ENCODE measurements at regions not wholly inside any gene's neighbourhood (a gene's known extent, or its start where the extent isn't known, plus 50 kb on each side); places are given as distances from the start of the nearest gene placed in this dataset.
"Not testable (repeated sequence)": the region's sequence is repeated elsewhere in the genome, so short reads cannot be mapped to it uniquely, and the experiment has no call there.

DNA sequence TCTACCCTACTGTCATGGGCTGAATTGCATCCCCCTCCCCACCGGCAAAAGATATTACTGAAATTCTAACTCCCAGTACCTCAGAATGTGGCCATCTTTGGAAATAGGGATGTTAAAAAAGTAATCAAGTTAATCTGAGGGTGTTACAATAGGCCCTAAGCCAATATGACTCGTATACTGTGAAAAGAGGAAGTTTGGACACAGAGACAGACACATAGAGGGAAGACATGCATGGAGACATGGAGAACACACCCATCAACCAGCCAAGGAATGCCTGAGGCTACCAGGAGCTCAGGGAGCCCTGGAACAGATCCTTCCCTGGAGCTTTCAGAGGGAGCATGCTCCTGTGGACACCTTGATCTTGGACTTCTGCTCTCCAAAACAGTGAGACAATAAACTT, 138.2 kb upstream of the ADO start:
- DNase-seq, result no peak

DNA sequence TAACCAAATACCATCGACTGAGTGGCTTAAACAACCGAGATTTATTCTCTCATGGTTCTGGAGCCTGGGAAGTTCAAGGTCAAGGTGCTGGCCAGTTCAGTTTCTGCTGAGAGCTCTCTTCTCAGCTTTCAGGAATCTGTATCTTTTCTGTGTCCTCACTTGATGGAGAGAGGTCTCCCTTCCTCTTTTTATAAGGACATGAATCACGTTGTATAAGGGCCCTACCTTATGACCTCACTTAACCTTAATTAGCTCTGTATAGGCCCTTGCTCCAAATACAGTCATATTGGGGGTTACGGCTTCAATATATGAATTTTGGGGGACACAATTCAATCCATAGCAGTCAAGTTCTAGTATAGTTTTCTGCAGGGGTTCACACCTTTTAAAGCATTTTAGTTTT, 135.2 kb upstream of the ADO start:
- no peak for DNase-seq

DNA sequence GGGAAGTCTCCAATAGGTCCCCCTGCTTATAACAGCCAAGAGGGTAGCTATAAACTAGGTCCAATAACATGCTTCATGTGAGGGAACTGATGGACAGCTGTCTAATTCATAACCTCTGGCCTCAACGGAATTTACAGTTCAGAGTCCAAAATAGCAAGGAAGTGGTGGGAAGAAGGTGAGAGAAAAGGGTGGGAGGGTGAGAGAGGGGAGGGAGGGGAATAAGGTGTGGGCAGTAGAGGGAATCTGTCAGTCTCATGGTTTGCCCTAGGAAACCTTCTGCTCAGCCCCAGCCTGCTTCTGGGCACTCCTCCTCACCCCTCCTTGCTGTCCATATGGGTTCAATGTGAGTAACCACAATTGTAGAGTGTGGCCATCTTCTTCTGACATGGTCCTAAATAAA, 133.4 kb upstream of the ADO start:
- no peak for DNase-seq

DNA sequence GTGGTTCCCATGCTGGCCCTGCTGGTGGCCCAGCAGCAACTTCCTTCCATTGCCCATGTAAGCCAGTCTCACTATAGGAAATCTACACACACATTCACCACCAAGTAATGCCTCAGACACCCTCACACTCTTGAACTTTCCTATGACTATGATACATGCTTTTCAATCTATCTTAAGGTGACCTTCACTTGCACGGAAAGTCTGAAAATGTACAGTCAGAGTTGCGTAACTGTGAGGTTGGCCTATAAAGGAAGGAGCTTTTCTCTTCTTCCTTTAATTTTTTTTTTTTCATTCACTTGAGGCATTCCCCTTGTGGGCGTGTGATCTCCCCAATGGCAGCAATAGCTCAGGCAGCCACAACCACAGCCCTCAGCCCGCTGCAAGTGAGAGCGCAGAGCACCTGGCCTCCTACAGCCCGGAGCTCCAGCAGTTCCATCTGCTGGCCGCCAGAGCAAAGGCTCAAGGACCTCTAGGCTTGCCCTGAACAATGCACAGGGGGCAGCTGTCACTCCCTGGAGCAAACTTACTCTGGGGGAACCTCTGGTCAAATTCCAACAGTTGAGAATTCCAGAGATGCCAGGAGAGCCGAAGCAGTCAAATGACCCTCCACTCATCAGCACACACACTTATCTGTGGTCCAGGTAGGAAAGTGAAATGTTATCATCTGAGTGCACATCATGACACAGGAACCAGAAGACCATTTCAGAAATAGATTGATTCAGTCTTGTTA, 123.1 kb upstream of the ADO start:
- DNase-seq, result no peak

DNA sequence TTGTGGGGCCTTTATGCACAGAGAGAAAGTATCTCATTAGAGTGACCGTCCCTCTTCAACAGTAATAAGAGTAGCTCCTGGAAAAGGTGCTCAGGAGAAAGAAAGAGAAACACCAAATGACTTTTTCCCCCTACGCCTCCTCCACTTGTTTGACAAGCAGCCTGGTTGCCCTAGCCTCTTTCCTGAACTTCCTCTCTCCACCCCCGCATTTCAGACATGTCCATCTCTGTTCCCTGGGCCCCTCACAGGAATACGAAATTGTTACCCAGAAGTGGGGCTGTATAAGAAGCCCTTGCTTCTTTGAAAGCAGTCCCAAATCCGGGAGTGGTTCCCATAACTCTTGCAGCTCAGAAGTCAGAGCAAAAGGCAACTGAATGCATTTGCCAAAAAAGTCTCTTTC, 119.6 kb upstream of the ADO start:
- DNase-seq, result no peak

DNA sequence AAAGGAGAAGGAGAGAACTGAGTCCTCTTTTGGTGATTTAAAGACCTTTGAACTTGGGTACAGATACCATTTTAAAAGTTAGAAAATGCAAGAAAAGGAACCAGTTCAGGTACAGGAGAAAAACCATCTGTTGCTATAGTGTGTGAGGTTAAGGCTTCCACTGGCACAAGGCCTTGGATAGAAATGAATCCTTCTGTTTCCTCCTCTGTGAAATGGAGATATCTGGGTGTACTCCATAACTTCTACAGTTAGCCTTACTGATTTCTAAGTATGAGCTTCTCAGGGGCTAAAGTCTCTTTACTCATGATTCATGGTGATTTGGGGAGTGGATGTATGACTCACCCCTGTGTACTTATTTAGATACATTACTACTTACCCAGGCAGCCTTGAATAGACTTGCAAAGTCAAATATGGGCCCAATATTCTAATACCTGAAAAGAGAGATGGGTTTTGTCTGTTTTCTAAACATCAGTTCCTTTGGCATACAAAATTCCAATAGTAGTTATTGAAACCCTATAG, 117.2 kb upstream of the ADO start:
- no peak for DNase-seq

DNA sequence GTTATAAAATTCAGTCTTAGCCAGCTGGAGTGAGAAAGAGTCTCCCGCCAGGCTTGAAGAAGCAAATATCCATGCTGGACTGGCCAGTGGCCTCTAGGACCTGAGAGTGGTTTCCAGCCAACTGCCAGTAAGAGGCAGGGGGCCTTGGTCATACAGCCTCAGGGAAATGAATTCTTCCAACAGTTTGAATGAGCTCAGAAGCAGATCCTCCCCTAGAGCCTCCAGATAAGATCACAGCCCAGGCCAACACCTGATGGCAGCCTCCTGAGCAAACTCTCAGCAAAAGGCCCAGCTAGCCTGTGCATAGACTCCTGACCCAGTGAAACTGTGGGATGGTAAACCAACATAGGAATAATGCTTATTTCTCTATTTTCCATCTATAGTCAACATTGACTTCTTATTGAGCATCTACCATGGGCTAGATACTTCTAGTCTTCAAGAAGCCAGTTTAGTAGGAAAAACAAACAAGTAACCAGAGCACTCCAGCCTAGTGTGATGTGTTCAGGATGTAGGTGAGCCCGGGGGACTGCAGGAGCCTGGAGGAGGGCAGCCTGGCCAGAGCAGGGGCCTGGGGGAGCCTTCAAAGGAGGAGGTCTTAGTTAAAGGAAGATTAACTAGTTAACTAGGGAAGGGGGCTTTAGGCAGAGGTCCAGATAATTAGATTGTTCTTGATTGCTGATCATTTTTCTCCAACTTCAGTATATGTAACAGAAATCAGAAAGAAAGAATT, 115.4 kb upstream of the ADO start:
- DNase-seq, result no peak

DNA sequence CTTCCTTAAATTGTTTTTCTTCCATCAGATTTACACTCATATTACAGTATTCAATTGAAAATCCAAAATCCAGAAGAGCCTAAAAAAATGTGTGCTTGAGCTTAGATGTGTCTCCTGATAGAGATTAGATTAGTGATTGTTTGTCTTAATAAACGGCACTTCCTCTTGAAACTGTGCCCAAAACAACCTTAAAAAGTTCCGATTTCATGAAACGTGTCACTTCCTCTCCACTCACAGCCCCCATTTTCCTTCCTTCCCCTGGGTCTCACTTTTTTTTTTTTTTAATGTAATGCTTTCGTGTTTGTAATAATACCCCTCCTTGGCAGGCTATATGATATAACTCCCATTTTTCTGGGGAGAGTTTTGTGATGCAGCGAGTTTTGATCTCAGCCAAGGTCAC, 114.8 kb upstream of the ADO start:
- DNase-seq, result no peak

DNA sequence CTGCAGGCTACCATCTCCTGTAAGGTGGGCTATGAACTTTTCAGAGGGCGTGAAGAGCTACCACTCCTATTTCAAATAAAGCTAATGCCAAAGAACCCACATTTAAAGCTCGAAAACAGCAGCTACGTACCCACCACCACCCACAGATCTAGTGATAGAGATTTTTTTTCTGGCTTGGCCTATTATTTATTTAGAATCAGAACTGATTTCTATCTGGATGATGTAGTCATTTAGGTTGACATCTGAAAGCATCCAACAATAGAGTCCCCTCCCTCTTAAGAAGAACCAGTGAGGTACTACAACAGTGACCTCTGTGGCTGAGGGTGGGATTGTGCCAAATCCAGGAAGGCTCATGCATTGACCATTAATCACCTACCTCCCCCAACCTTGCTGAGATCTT, 113.8 kb upstream of the ADO start:
- peak; percentile 0 for DNase-seq

DNA sequence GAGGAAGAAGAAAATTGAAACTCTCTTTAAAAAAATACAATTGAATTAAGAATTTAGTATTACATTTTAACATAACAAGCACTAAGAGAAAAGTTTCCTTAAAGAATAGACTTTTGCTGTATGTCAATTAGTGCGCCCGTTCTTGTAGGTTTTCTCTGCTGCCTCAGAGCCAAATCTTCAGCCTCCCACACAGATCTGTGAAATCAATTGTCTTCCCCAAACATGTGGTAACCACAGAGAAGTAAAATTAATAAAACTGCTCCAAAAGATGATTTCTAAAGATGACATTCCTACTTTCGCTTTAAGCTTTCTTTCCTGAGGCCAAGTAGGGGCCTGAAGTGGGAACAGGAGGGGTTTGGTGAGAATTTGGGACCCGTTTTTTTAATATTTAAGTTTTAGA, 113.2 kb upstream of the ADO start:
- DNase-seq, result no peak

DNA sequence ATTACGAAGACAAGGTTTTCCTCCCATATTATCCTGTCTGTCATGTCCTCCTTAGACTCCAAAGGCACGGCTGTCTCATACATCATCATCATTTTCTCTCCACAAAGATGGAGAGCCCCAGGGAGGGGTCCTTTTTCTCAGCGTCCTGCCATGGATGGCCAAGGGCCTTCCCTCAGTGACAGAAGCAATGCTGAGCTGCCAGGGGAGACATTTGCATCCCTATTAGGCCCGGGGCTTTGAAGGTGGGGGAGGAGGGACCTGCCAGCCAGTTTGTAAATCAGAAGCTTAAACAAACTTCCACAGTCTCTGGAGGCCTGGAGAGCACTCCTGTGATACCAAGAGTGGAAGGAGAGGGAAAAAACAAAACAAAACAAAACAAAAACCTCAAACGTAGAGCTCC, 112.4 kb upstream of the ADO start:
- DNase-seq, result no peak

DNA sequence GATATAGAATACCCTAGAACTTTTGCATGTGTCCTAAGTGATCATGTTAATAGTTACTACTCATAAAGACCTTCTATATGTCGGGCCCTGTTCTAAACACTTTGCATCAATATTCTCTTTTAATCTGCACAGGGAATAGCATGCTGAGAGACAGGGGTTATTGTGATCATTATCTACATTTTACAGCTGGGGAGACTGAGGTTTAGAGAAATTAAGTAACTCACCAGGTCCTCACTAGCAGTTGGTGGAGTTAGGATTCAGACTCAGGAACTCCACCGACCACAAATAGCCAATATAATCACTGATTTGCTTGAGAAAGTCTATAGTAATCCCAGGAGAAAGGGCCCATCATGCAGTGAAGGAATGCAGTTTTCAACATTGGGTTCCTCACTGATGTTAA, 111.2 kb upstream of the ADO start:
- no peak for DNase-seq

DNA sequence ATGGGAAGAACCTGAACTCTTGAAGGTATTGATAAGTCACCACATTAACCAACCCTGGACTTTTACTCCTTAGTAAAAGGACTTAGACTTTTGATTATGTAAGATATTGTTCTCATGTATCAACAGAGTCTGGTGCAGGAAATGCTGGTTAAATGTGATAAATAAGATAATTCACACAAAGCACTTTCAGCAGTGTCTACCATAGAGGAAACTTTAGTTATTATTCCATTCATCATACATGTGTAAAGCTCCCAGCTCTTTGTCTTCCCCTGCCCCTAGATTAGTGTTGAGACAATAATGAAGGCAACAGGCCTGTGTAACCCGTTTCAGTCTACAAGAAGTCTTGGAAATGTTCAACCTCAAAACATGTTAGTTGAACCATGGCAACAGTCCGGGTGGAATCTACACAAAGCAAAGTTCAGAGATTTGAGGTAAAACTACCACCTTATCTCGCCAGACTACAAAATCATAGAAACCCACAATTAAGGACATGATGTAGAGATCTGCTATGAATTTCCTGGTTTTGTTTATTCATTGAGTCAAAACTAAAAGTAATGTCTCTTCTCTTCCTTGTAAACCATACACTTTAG, 109.9 kb upstream of the ADO start:
- no peak for DNase-seq

DNA sequence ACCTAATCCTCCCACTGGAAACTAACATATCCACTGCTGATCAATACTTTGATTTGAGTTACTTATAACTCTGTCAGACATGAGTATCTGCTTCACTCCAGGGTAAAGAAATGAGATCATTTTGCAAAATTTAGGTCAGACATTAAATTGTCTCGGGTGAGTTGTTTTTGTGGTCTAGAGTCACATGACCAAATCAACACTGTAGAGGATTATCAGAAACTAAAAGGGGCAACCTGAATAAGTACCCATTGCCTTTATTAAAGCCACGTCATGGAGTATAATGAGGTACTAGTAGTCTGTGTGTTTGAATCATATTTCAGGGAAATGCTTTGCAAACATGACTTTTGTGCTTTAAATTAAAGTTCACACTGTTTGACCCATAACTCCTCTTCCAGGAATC, 107.7 kb upstream of the ADO start:
- DNase-seq, result no peak

DNA sequence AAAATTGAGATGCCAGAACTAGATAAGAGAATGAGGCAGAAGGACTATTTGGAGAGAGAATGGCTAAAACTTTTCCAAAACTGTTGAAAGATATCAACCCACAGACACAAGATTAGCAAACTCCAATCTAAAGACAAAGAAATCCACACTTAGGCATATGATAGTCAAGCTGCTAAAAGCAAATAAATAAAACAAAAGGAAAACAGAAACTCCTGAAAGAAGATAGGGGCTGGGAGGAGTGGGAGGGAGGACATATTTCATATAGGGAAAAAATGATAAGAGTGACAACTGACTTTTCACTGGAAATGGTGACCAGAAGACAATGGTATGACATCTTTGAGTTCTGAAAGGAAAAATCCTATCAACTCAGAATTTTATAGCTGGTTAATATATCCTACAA, 105.4 kb upstream of the ADO start:
- DNase-seq, result no peak

DNA sequence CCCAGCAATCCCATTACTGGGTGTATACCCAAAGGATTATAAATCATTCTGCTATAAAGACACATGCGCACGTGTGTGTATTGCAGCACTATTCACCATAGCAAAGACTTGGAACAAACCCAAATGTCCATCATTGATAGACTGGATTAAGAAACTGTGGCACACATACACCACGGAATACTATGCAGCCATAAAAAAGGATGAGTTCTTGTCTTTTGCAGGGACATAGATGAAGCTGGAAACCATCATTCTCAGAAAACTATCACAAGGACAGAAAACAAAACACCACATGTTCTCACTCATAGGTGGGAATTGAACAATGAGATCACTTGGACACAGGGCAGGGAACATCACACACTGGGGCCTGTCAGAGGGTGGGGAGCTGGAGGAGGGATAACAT, 100.4 kb upstream of the ADO start:
- not testable (repeated sequence) for DNase-seq

DNA sequence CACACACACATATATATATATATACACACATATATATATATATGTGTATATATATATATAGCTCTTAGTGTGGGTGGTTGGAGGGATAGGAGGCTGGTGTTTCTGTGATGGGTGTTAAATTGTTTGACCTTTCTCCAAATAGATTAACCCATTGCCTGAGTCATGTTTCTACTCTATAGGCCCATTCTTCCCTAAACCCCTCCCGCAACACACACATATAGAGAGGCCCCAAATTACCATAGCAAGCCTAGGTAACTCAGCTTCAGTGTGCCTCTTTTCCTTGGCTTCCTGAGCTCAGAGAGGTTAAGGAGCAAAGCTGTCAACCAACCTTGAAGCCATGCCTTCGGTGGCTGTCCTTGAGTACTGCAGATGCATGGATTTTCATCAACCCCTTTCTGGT, 98.7 kb upstream of the ADO start:
- DNase-seq, result no peak

DNA sequence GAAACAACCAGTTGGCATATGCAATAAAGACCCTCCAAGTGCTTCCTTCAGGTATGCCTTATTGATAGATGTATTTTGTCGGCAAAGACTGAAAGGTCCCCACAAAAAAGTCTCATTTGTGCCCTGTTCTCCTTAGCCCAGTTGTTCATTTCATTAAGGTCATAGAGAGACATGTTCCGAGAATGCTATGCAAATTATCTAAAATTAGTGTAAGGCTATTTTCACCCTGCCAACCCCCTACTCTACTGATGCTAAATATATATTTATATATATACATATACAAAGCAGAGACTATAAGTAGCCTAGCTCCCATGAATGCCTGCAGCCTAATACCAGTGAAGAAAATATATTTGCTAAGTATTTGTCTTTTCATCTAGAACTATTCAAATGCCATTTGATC, 96.7 kb upstream of the ADO start:
- no peak for DNase-seq

DNA sequence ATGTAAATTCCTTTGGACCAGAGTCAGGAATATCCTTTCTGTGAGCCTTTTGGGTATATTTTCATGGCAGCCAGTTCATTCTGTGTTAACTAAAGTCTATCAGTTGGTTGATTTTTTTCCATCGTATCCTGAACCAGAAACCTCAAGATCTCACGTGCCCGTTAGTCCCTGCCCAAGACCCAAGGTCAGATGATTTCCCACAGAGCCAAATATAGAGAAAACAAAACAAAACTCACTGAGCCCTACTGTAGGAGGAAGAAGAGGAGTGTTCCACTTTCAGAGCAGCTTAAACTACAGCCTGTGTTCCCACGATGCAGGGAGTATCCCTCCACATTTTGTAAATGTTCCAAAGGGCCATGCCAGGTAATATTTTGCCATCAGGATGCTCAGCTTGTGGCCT, 96.0 kb upstream of the ADO start:
- no peak for DNase-seq

DNA sequence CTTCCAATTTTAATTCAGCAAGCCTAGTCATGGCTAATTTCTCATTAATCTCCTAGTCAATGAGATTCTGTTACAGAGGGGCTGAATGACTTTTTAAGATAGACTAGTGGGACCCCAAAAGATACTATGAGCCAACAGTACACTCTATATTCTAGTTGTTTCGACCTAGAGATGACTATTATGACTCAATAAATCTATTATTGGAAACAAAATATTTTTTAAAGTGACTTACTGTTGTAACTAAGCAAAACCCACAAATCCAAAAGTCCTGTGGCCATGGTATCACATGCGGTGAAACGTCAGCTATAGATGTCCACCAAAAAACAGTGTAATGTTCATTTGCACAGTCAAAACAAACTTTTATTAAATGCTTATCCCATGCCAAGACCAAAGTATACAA, 95.3 kb upstream of the ADO start:
- no peak for DNase-seq

DNA sequence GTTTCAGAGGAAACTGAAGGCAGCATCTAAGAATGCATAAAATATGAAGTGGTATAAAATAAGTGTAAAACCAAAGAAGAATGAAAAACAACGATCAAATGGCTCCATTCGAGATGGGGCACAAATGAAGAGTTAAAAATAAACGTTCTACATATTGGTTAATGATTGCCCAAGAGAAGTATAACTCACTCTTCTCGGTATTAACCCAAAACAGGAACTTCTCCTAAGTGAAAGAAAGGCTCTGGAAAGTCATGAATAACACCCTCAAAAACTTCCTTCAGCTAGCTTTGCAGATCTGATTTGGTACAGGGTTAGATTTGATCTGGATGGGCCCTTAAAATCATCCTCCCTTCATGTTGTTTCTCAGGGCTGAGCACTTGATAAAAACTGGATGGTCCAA, 94.3 kb upstream of the ADO start:
- DNase-seq, result no peak

DNA sequence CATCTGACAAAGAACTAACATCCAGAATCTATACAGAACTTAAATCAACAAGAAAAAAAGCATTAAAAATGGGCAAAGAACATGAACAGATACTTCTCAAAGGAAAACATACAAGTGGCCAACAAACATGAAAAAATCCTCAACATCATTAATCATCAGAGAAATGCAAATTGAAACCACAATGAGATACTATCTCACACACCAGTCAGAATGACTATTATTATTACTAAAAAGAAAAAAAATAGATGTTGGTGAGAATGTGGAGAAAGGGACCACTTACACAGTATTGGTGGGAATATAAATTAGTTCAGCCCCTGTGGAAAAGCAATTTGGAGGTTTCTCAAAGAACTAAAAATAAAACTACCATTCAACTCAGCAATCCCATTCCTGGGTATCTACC, 89.1 kb upstream of the ADO start:
- DNase-seq, result no peak

DNA sequence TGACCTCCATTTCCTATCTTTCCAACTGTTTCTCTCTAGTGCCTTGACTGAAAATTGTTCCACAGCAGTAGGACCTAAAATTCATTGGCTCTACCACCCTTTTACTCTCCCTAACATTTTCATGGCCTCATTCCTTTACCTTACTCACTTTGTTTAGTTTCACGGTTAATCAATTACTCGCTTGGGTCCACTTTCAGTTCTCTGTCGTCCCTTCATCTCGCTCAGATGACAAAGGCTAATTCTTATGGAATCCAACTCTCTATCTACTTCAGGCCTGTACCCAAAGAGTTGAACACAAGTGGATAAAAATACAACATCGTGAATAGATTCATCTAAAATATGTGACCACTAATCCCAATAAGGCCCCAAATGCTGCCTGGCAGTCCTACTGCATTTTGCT, 85.9 kb upstream of the ADO start:
- no peak for DNase-seq

DNA sequence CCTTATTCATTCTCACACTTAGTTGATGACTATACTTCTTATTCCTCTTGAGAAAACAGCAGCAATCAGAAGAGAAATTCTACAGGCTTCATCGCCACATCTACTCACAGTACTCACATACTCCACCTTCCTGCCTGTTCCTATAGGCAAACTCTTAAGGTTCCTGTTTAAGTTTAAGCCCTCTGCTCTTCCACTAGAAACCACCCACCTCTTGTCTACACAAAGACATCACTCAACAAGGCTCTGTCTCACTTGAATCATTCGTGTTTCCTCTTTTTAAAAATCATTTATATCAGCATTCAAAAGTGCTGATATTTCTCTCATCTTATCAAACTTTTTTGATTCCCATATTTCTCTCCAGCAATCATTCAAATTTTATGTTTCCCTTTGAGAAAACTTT, 85.5 kb upstream of the ADO start:
- DNase-seq, result no peak
